Astrocyte of the spinal cord (primary cell): ENCODE measurements at regions not wholly inside any gene's neighbourhood (a gene's known extent, or its start where the extent isn't known, plus 50 kb on each side); places are given as distances from the start of the nearest gene placed in this dataset.

Experiments
- DNase-seq: peaks from one replicate; pipeline ENCODE4 v3.0.0; 2011; ENCODE audit warnings: low read depth, low spot score
- H3K4me3 ChIP-seq: 2 replicates; pipeline ENCODE4 v1.5.1; 2011; ENCODE audit warnings: low read depth, mild to moderate bottlenecking, low read length, moderate library complexity
- in situ Hi-C: cut with HindIII; loops from 2 replicates; pipeline ENCODE4 v1.10.0; 2017; ENCODE audit warnings: low sequenced_read_pairs
- TF ChIP-seq, protein P1 (sequence below): IDR thresholded peaks from 2 replicates; pipeline ENCODE4 v1.5.1; 2012; ENCODE audit warnings: low read depth, mild to moderate bottlenecking, low read length, inconsistent platforms

- DNase-seq = no peak
- TF ChIP-seq, protein P1, sequence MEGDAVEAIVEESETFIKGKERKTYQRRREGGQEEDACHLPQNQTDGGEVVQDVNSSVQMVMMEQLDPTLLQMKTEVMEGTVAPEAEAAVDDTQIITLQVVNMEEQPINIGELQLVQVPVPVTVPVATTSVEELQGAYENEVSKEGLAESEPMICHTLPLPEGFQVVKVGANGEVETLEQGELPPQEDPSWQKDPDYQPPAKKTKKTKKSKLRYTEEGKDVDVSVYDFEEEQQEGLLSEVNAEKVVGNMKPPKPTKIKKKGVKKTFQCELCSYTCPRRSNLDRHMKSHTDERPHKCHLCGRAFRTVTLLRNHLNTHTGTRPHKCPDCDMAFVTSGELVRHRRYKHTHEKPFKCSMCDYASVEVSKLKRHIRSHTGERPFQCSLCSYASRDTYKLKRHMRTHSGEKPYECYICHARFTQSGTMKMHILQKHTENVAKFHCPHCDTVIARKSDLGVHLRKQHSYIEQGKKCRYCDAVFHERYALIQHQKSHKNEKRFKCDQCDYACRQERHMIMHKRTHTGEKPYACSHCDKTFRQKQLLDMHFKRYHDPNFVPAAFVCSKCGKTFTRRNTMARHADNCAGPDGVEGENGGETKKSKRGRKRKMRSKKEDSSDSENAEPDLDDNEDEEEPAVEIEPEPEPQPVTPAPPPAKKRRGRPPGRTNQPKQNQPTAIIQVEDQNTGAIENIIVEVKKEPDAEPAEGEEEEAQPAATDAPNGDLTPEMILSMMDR = no peak
- in situ Hi-C loops = no loop called here
- no peak overlapping the region for H3K4me3 ChIP-seq
Measured at GRCh38 chr13:68813180-68813796, 1294.3 kb upstream of the ATXN8OS start.

GRCh38 chr13:68810660-68811059 lies 1297.0 kb upstream of the ATXN8OS start:
- no peak for DNase-seq
- in situ Hi-C loops = no loop called here
- TF ChIP-seq, protein P1 = peak; percentile 12
- H3K4me3 ChIP-seq = no peak overlapping the region

DNA sequence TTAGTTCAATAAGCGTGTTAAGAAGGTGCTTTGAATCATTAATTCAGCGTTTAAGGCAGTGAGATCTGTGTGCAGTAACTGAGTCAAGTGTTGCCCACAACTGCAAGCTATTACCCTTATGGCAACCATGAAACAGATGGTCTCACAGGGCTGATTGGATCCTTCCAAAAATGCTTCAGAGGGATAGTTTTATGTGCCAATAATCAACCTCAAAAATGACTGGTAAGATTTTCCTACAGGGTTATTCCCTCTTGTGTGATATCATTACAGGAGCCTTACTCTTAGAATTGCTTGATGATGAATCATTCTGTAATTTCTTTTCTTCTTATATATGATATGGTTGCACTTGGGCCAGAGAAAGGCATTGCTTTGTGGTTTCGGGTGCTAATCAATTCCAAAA lies 1299.2 kb upstream of the ATXN8OS start:
- peak; percentile 74 for DNase-seq

DNA sequence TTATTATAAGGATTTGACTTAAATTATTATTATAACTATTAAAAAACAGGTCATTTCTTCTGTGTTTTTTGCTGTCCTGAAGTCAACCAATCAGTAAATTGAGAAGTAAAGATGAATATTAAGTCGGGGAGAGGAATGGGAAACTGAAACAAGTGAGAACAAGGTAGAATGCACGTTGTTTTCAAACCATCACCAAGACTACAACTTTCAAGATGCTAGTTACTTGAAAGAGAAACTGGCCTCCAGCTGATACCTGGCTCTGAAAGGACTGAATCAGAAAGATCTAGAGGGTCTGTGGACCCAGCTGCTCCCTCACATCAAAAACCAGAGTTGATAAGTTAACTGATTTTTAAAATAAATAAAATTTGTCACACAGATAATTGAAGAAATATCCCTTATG lies 1301.5 kb upstream of the ATXN8OS start:
- no peak overlapping the region for H3K4me3 ChIP-seq
- TF ChIP-seq, protein P1 = no peak
- no peak for DNase-seq
- in situ Hi-C loops = no loop called here

More for the DNA sequence above, 1299.2 kb upstream of the ATXN8OS start:
- H3K4me3 ChIP-seq = no peak overlapping the region
- TF ChIP-seq, protein P1 = no peak
- in situ Hi-C loops = no loop called here

GRCh38 chr13:68784275-68784674 lies 1323.4 kb upstream of the ATXN8OS start:
- no peak overlapping the region for H3K4me3 ChIP-seq
- in situ Hi-C loops = no loop called here
- no peak for DNase-seq
- TF ChIP-seq, protein P1 = no peak

DNA sequence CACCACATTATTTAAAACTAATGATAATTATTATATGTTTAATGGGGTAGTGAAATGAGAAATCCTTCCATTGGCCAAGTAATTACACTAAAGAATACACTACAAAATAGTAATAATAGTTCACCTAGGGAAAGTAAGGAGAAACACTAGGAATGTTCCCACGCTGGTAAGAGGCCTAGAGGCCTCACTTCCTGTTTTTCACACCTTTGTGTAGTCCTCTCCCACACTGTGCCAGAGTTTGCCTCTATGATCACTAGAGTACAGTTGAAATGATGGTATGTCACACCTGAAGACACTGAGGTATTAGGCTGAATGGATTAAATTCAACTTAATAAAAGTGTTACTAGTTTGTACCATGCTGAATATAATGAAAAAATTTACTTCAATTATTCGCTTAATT lies 1348.0 kb upstream of the ATXN8OS start:
- no peak for DNase-seq

More for the DNA sequence above, 1348.0 kb upstream of the ATXN8OS start:
- H3K4me3 ChIP-seq = no peak overlapping the region
- TF ChIP-seq, protein P1 = no peak
- in situ Hi-C loops = no loop called here
